DND-41 (cell line): ENCODE measurements at regions not wholly inside any gene's neighbourhood (a gene's known extent, or its start where the extent isn't known, plus 50 kb on each side); places are given as distances from the start of the nearest gene placed in this dataset.

ENCODE experiments used
- ATAC-seq: fragments of 200-7000 bp; cut with Tn5 transposase; 3 replicates; pipeline ENCODE4 v1.9.1; 2021; ENCODE audit warnings: low read depth; ENCODE audit not compliant: insufficient read depth
- DNase-seq: peaks from one replicate; pipeline ENCODE4 v3.0.0-alpha.2; 2020
- H2AFZ ChIP-seq: 2 replicates; pipeline ENCODE4 v1.6.0; 2012; ENCODE audit warnings: low read depth, low read length
- H3K27ac ChIP-seq: 2 replicates; pipeline ENCODE4 v1.5.1; 2012; ENCODE audit warnings: low read length, inconsistent platforms
- H3K27me3 ChIP-seq: fragments of 200-600 bp; sonication (generic); 2 replicates; pipeline ENCODE4 v1.6.0; 2012; ENCODE audit warnings: low read length, mild to moderate bottlenecking, inconsistent platforms; ENCODE audit not compliant: insufficient read depth, poor library complexity
- H3K36me3 ChIP-seq: 2 replicates; pipeline ENCODE4 v1.5.1; 2012; ENCODE audit warnings: low read length, inconsistent platforms; ENCODE audit not compliant: insufficient read depth
- H3K4me1 ChIP-seq: 2 replicates; pipeline ENCODE4 v1.5.1; 2012; ENCODE audit warnings: mild to moderate bottlenecking, low read length; ENCODE audit not compliant: insufficient read depth
- H3K4me2 ChIP-seq: 2 replicates; pipeline ENCODE4 v1.6.0; 2012; ENCODE audit warnings: mild to moderate bottlenecking, moderate library complexity, low read length, inconsistent platforms; ENCODE audit not compliant: insufficient read depth
- H3K4me3 ChIP-seq, 2 experiments: fragments of 200-600 bp in 1 of 2; shearing (Covaris generic) in 1 of 2; 2 replicates each; pipeline ENCODE4 v1.5.1; 2012 to 2016; ENCODE audit warnings: inconsistent platforms in 2 of 2, low read length in 2 of 2, mild to moderate bottlenecking in 2 of 2, low read depth in 1 of 2, moderate library complexity in 1 of 2
- H3K79me2 ChIP-seq: 2 replicates; pipeline ENCODE4 v1.6.0; 2012; ENCODE audit warnings: low read length, inconsistent platforms; ENCODE audit not compliant: insufficient read depth
- H3K9ac ChIP-seq: 2 replicates; pipeline ENCODE4 v1.6.0; 2012; ENCODE audit warnings: low read depth, mild to moderate bottlenecking, inconsistent platforms, low read length, moderate library complexity
- H3K9me3 ChIP-seq: 2 replicates; pipeline ENCODE4 v1.5.1; 2012; ENCODE audit warnings: low read length, moderate library complexity, mild to moderate bottlenecking, inconsistent platforms; ENCODE audit not compliant: insufficient read depth, severe bottlenecking
- H4K20me1 ChIP-seq: 2 replicates; pipeline ENCODE4 v1.6.0; 2012; ENCODE audit warnings: low read length; ENCODE audit not compliant: insufficient read depth
- EZH2 ChIP-seq: IDR thresholded peaks from 3 replicates; pipeline ENCODE4 v1.6.1; 2012; ENCODE audit warnings: borderline replicate concordance, low read depth, mild to moderate bottlenecking, moderate library complexity, low read length, inconsistent platforms; ENCODE audit not compliant: severe bottlenecking
- TF ChIP-seq, protein P1 (sequence below): IDR thresholded peaks from 2 replicates; pipeline ENCODE4 v1.5.1; 2012; ENCODE audit warnings: borderline replicate concordance, low read length, moderate library complexity, mild to moderate bottlenecking; ENCODE audit not compliant: poor library complexity, severe bottlenecking; ENCODE audit errors: extremely low read depth

DNA sequence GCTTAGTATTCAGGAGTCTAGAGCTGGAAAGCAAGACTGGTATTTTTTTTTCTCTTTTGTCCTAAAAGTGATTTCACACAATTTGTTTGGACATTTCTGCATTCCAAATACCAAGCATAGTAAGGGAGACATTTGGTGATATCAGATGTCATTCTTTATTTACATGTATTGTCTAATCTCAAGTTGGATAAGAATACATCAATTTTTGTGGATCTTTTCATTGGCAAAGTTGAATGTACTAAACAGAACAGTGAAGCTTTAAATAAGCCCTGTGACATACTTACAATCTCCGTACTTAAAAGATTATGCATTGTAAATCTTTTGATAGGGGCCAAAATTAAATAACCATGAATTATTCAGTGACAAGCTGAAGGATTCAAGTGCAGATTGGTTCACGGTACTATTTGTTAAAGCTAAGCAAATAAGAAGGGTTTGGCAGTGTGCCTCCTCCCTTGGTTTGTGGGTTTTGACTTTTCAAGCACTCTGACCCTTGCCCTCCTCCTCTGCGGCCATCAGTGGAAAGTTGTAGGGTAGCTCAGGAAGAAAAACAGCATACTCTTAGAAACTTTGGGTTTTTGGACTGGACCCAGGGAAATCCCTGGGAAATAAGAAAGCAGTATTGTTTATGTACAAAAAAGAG lies 663.7 kb downstream of the ADGRL2 start:
- H2AFZ ChIP-seq: no peak overlapping the region

DNA sequence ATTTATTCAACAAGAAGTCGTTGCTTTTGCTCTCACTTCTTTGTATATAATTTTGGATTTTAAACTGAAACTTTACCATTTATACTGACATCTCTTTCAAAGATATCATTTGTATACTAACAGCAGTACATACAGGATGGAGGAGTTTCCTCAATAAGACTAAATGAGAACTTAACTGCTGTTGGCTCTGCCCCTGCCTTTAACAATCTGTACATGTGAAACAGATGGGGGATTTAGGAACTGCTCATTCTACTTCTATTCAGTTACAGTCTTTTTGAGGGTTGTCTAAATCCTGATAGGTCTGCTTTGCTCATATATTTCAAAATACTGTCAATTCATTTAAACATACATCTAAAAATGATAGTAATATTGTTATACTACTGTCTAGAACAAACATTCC lies 663.2 kb downstream of the ADGRL2 start:
- no peak for DNase-seq
- no peak for TF ChIP-seq EZH2
- TF ChIP-seq, protein P1, sequence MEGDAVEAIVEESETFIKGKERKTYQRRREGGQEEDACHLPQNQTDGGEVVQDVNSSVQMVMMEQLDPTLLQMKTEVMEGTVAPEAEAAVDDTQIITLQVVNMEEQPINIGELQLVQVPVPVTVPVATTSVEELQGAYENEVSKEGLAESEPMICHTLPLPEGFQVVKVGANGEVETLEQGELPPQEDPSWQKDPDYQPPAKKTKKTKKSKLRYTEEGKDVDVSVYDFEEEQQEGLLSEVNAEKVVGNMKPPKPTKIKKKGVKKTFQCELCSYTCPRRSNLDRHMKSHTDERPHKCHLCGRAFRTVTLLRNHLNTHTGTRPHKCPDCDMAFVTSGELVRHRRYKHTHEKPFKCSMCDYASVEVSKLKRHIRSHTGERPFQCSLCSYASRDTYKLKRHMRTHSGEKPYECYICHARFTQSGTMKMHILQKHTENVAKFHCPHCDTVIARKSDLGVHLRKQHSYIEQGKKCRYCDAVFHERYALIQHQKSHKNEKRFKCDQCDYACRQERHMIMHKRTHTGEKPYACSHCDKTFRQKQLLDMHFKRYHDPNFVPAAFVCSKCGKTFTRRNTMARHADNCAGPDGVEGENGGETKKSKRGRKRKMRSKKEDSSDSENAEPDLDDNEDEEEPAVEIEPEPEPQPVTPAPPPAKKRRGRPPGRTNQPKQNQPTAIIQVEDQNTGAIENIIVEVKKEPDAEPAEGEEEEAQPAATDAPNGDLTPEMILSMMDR: no peak

More for the DNA sequence above, 663.7 kb downstream of the ADGRL2 start:
- Histone ChIP-seq H3K36me3 (no peaks in the 10 kb centered on the region), H3K9me3 (no peaks in the 10 kb centered on the region), H3K4me3 (no peak overlapping the region), H3K4me2 (no peak overlapping the region), H3K4me1 (no peaks in the 10 kb centered on the region), H3K79me2 (no peaks in the 10 kb centered on the region), H4K20me1 (no peaks in the 10 kb centered on the region), H3K9ac (no peak overlapping the region), H3K27ac (no peak overlapping the region), H3K27me3 (no peaks in the 10 kb centered on the region)
- TF ChIP-seq, protein P1: no peak
- no peak for TF ChIP-seq EZH2
- DNase-seq (no peak), ATAC-seq (no peak)

DNA sequence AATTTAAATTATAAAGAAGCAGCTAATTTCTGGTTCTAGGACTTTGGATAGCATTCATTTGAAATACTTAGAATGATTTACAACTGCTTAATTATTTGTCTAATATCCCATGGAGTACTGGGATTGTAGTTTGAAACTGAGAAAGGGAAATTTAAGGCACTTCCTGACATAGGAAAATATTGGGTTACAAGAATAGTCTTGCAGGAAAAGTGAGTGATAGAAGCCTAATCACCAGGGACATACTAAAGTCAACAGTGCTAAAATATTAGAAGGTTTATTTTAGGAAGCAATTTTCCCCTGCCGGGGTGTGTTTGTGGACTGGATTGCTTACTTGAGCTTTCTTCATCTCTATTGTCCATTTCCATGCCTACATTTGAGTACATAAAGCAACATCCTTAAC lies 661.6 kb downstream of the ADGRL2 start:
- no peak overlapping the region for H3K4me2 ChIP-seq
- TF ChIP-seq, protein P1: no peak
- no peak for TF ChIP-seq EZH2
- H3K9me3 ChIP-seq: no peaks in the 10 kb centered on the region
- H2AFZ ChIP-seq: no peak overlapping the region
- no peaks in the 10 kb centered on the region for H3K36me3 ChIP-seq
- H3K4me1 ChIP-seq: no peaks in the 10 kb centered on the region
- no peak for DNase-seq
- H3K79me2 ChIP-seq: no peaks in the 10 kb centered on the region
- no peak overlapping the region for H3K27ac ChIP-seq
- no peaks in the 10 kb centered on the region for H3K27me3 ChIP-seq
- no peak for ATAC-seq
- no peak overlapping the region for H3K4me3 ChIP-seq
- H4K20me1 ChIP-seq: no peaks in the 10 kb centered on the region
- H3K9ac ChIP-seq: no peak overlapping the region

More for the DNA sequence above, 663.2 kb downstream of the ADGRL2 start:
- Histone ChIP-seq H3K27me3 (no peaks in the 10 kb centered on the region), H4K20me1 (no peaks in the 10 kb centered on the region), H2AFZ (no peak overlapping the region), H3K4me3 (no peak overlapping the region), H3K9ac (no peak overlapping the region), H3K36me3 (no peaks in the 10 kb centered on the region), H3K4me2 (no peak overlapping the region), H3K79me2 (no peaks in the 10 kb centered on the region), H3K27ac (no peak overlapping the region), H3K4me1 (no peaks in the 10 kb centered on the region), H3K9me3 (no peaks in the 10 kb centered on the region)
- no peak for ATAC-seq

DNA sequence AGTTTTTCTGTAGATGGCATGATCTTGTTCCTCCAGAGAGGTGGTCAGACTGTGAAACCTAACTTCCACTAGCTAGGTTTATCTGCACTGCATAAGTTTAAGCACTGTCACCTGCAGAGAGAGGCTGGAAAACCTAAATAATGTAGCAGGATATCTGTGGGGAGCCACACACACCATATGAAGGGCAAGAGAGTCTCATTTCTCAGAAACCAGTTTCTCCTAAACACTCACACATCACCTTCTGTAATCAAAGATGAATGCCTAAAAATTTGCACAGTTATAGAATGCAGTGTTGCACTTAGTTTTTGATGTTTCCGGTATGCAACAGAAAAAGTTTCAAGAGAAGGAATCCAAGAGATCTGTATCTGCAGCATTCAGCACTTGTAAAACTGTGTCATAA lies 654.6 kb downstream of the ADGRL2 start:
- Histone ChIP-seq H2AFZ (no peak overlapping the region), H3K4me2 (no peak overlapping the region), H3K79me2 (no peaks in the 10 kb centered on the region), H3K36me3 (no peaks in the 10 kb centered on the region), H3K27me3 (no peaks in the 10 kb centered on the region), H3K4me1 (no peaks in the 10 kb centered on the region), H3K9me3 (no peaks in the 10 kb centered on the region), H3K4me3 (no peak overlapping the region), H3K9ac (no peak overlapping the region), H4K20me1 (no peaks in the 10 kb centered on the region), H3K27ac (no peak overlapping the region)
- no peak for TF ChIP-seq EZH2
- TF ChIP-seq, protein P1: no peak
- DNase-seq: peak; percentile 37
- ATAC-seq: peak; percentile 92
